ENCODE measurements at regions not wholly inside any gene's neighbourhood (a gene's known extent, or its start where the extent isn't known, plus 50 kb on each side); places are given as distances from the start of the nearest gene placed in this dataset.

- no peak for TF ChIP-seq CTCF (IDR thresholded peaks at IDR 0.05; ENCODE audit: low read depth, low read length, missing input control)
- TF ChIP-seq ATF3 (IDR thresholded peaks at IDR 0.05), result no peak
- no peak for TF ChIP-seq JUND (IDR thresholded peaks at IDR 0.05)
- no peak for TF ChIP-seq MAX (IDR thresholded peaks at IDR 0.05)
- TF ChIP-seq SP1 (IDR thresholded peaks at IDR 0.05), result no peak
- no peak for TF ChIP-seq TAF1 (conservative IDR thresholded peaks at IDR 0.05)
- TF ChIP-seq ZBTB33 (IDR thresholded peaks at IDR 0.05), result no peak
- no peak for TF ChIP-seq EGR1 (IDR thresholded peaks at IDR 0.05; ENCODE audit: low read depth in 2 of 2)
- TF ChIP-seq HNF4G (IDR thresholded peaks at IDR 0.05), result no peak
These were observed 217.2 kb upstream of the BOD1L1 start for GRCh38 chr4:13844740-13845139.

All from liver (tissue), 3 donors.